ENCODE measurements at regions not wholly inside any gene's neighbourhood (a gene's known extent, or its start where the extent isn't known, plus 50 kb on each side); places are given as distances from the start of the nearest gene placed in this dataset.

DNA sequence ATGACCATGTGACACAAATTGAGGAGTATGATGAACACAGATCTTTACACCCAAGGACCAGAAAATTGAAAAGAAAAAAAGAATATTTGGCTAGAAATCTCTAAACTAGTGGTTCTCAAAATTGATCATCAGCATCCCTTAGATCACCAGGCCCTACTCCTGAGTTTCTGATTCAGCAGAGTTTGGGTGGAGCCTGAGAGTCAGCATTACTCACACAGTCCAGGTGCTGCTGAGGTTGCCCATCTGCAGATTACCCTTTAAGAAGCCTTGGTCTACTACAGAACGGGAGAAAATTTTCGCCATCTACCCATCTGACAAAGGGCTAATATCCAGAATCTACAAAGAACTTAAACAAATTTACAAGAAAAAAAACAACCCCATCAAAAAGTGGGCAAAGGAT, 182.8 kb downstream of the MOSPD2 start:
- WGBS, 2 donors, result 82 to 88% methylated on average over 2 of the region's 2 CpGs
- no peak for DNase-seq (ENCODE audit: low spot score in 2 of 2)
- Histone ChIP-seq H3K27ac (no peak overlapping the region), H3K9me3 (no peaks in the 10 kb centered on the region), H3K27me3 (no peaks in the 10 kb centered on the region), H3K4me1 (no peaks in the 10 kb centered on the region), H3K36me3 (no peaks in the 10 kb centered on the region), H3K4me3 (no peak overlapping the region)
- no peak for TF ChIP-seq POLR2A (IDR thresholded peaks at IDR 0.05)
- TF ChIP-seq EP300 (IDR thresholded peaks at IDR 0.05), result no peak
- TF ChIP-seq, protein P1, sequence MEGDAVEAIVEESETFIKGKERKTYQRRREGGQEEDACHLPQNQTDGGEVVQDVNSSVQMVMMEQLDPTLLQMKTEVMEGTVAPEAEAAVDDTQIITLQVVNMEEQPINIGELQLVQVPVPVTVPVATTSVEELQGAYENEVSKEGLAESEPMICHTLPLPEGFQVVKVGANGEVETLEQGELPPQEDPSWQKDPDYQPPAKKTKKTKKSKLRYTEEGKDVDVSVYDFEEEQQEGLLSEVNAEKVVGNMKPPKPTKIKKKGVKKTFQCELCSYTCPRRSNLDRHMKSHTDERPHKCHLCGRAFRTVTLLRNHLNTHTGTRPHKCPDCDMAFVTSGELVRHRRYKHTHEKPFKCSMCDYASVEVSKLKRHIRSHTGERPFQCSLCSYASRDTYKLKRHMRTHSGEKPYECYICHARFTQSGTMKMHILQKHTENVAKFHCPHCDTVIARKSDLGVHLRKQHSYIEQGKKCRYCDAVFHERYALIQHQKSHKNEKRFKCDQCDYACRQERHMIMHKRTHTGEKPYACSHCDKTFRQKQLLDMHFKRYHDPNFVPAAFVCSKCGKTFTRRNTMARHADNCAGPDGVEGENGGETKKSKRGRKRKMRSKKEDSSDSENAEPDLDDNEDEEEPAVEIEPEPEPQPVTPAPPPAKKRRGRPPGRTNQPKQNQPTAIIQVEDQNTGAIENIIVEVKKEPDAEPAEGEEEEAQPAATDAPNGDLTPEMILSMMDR (IDR thresholded peaks at IDR 0.05), result no peak

DNA sequence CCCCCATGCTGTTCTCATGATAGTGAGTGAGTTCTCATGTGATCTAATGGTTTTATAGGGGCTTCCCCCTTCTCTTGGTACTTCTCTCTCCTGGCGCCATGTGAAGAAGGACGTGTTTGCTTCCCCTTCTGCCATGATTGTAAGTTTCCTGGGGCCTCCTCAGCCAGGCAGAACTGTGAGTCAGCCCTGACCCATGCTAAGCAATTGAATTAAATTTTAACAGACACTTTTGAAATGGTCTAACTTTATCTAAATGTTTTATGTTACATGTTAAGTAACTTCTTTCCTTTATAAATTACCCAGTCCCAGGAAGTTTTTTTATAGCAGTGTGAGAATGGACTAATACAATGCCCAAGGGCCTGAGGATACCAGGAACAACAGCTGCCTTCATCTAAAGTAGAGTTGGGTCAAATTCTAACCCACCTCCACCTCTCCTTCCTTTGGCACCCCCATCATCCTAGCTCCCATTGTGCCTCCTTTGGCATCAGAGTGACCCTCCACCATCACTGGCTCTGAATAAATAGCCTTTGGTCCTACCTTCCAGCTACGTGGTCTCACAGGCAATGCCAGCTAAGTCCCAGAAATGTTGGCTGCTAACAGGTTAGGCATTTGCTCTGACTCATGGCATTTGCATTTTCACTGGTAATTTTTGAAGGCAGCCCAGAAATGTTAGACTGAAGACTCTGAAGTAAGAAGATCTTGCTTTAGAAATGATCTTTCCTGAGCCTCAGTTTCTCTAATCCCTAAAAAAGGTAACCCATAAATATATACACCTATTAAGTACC, 182.1 kb downstream of the MOSPD2 start:
- Histone ChIP-seq H3K4me1 (no peaks in the 10 kb centered on the region), H3K27me3 (no peaks in the 10 kb centered on the region), H3K36me3 (no peaks in the 10 kb centered on the region), H3K4me3 (no peak overlapping the region), H3K9me3 (no peaks in the 10 kb centered on the region), H3K27ac (no peak overlapping the region)
- TF ChIP-seq EP300 (IDR thresholded peaks at IDR 0.05) (no peak), POLR2A (IDR thresholded peaks at IDR 0.05) (no peak)
- TF ChIP-seq, protein P1 (IDR thresholded peaks at IDR 0.05), result no peak
- whole genome bisulfite sequencing, 2 donors, result 66 to 92% methylated on average over 3 of the region's 3 CpGs
- DNase-seq (ENCODE audit: low spot score in 2 of 2), result no peak

DNA sequence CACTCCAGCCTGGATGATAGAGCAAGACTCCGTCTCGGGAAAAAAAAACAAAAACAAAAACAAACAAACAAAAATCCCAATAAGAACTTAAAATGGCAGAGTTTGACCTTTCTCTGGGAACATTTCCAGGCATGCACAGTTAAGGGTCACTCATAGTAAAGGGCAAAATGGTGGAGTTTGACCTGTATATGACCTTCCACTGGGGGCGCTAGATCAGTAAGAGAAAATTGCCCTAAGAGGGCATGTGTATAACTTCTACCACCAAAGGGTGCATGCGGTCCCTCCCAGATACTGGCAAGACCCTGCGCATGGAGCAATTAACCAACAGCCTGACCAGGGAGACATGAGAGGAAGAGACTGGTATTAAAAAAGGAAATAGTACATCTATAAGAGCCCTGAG, 177.2 kb downstream of the MOSPD2 start:
- Histone ChIP-seq H3K4me1 (no peaks in the 10 kb centered on the region), H3K4me3 (no peak overlapping the region), H3K9me3 (no peaks in the 10 kb centered on the region), H3K36me3 (no peaks in the 10 kb centered on the region), H3K27ac (no peak overlapping the region), H3K27me3 (no peaks in the 10 kb centered on the region)
- DNase-seq (ENCODE audit: low spot score in 2 of 2), result no peak
- WGBS, 2 donors, result 78 to 87% methylated on average over 5 of the region's 5 CpGs
- TF ChIP-seq POLR2A (IDR thresholded peaks at IDR 0.05) (no peak), EP300 (IDR thresholded peaks at IDR 0.05) (no peak)
- TF ChIP-seq, protein P1 (IDR thresholded peaks at IDR 0.05), result no peak

DNA sequence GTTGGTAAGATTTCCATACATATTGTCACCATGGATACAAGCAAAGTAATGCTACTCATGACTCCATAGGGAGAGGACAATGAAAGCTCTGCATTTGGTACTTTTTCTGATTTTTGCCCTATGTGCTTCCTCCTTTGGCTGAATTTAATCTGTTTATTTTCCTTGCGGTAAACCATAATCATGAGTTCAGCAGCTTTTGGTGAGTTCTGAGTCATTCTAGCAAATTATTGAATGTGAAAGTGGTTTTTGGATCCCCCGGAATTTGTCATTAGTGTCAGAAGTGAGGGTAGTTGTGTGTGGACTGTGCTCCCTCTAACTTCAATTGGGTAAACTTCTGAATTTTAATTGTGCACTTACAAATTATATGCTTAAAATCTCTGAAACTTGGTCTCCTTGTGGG, 170.3 kb downstream of the MOSPD2 start:
- Histone ChIP-seq H3K36me3 (no peaks in the 10 kb centered on the region), H3K4me3 (no peak overlapping the region), H3K27ac (no peak overlapping the region), H3K4me1 (no peaks in the 10 kb centered on the region), H3K9me3 (no peaks in the 10 kb centered on the region), H3K27me3 (no peaks in the 10 kb centered on the region)
- TF ChIP-seq POLR2A (IDR thresholded peaks at IDR 0.05), result no peak
- TF ChIP-seq, protein P1 (IDR thresholded peaks at IDR 0.05), result no peak
- no peak for TF ChIP-seq EP300 (IDR thresholded peaks at IDR 0.05)
- no peak for DNase-seq (ENCODE audit: low spot score in 2 of 2)
- 42 to 73% methylated on average over 2 of the region's 2 CpGs for WGBS, 2 donors

DNA sequence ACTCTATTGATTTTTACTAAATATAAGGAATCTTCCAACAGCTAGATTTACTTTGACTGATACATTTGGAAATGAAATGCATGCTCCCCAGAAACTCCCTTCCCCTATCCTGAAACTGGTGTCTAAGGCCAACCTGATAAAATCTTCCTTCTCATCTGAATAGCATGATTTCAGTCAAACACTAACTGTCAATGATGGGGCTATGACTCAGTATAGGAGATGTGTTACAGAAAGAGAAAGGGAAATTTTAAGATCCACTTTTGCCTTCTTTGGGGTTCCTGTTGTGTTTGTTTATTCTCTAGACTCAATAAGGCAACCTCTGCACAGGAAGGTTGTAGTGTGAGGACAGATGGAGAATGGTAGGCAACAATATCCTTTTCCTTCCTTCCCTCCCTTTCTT, 160.7 kb downstream of the MOSPD2 start:
- H3K27me3 ChIP-seq, result no peaks in the 10 kb centered on the region

More for the DNA sequence above, 160.7 kb downstream of the MOSPD2 start:
- Histone ChIP-seq H3K4me1 (no peaks in the 10 kb centered on the region), H3K27ac (no peak overlapping the region), H3K36me3 (no peaks in the 10 kb centered on the region), H3K9me3 (no peaks in the 10 kb centered on the region), H3K4me3 (no peak overlapping the region)
- DNase-seq (ENCODE audit: low spot score in 2 of 2), result no peak
- TF ChIP-seq, protein P1 (IDR thresholded peaks at IDR 0.05), result no peak
- no peak for TF ChIP-seq POLR2A (IDR thresholded peaks at IDR 0.05)
- TF ChIP-seq EP300 (IDR thresholded peaks at IDR 0.05), result no peak
